Keratinocyte (primary cell): ENCODE measurements at regions not wholly inside any gene's neighbourhood (a gene's known extent, or its start where the extent isn't known, plus 50 kb on each side); places are given as distances from the start of the nearest gene placed in this dataset.

Source experiments
- EZH2 ChIP-seq: IDR thresholded peaks from one replicate; pipeline ENCODE4 v1.6.1; 2012; ENCODE audit warnings: inconsistent platforms, mild to moderate bottlenecking, low read length, moderate library complexity
- TF ChIP-seq, protein P1 (sequence below), 3 experiments: IDR thresholded peaks in 1 of 3; conservative IDR thresholded peaks in 1 of 3; optimal IDR thresholded peaks in 1 of 3; 2 replicates in 2 of 3; 3 replicates in 1 of 3; pipeline versions ENCODE3 to v1.5.1; 2011; ENCODE audit warnings: low read length in 3 of 3, mild to moderate bottlenecking in 3 of 3, moderate library complexity in 2 of 3, control low read depth in 1 of 3, inconsistent platforms in 1 of 3; ENCODE audit not compliant: insufficient read depth in 2 of 3; ENCODE audit errors: extremely low read depth in 1 of 3

DNA sequence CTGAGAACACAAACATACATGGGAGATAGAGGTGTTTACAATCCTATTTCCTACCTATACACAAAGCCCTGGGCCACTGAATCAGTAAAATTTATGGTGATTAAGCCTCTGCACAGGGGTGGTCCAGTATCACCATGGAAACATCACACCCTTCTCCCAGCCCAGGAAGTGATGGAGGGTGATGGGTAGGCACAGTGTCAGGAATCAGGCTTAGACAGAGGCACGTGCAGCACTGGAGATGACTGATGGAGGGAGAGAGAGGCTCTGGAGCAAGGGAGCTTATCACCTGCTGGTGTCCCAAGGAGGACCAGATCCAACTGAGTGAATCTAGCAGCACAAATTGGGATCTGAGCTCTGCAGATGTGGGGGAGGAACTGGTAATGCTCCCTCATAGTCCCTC, 117.2 kb downstream of the RPIA start:
- TF ChIP-seq, protein P1, sequence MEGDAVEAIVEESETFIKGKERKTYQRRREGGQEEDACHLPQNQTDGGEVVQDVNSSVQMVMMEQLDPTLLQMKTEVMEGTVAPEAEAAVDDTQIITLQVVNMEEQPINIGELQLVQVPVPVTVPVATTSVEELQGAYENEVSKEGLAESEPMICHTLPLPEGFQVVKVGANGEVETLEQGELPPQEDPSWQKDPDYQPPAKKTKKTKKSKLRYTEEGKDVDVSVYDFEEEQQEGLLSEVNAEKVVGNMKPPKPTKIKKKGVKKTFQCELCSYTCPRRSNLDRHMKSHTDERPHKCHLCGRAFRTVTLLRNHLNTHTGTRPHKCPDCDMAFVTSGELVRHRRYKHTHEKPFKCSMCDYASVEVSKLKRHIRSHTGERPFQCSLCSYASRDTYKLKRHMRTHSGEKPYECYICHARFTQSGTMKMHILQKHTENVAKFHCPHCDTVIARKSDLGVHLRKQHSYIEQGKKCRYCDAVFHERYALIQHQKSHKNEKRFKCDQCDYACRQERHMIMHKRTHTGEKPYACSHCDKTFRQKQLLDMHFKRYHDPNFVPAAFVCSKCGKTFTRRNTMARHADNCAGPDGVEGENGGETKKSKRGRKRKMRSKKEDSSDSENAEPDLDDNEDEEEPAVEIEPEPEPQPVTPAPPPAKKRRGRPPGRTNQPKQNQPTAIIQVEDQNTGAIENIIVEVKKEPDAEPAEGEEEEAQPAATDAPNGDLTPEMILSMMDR (optimal IDR thresholded peaks at IDR 0.05 in 1 of 3, IDR thresholded peaks at IDR 0.05 in 1 of 3, conservative IDR thresholded peaks at IDR 0.05 in 1 of 3; ENCODE audit: extremely low read depth in 1 of 3, insufficient read depth in 2 of 3, low read length in 3 of 3), result no peak
- TF ChIP-seq EZH2, result no peak
